Astrocyte of the spinal cord (primary cell): ENCODE measurements at regions not wholly inside any gene's neighbourhood (a gene's known extent, or its start where the extent isn't known, plus 50 kb on each side); places are given as distances from the start of the nearest gene placed in this dataset.

Source experiments
- DNase-seq: peaks from one replicate; pipeline ENCODE4 v3.0.0; 2011; ENCODE audit warnings: low read depth, low spot score
- H3K4me3 ChIP-seq: 2 replicates; pipeline ENCODE4 v1.5.1; 2011; ENCODE audit warnings: low read depth, mild to moderate bottlenecking, low read length, moderate library complexity
- in situ Hi-C: cut with HindIII; loops from 2 replicates; pipeline ENCODE4 v1.10.0; 2017; ENCODE audit warnings: low sequenced_read_pairs
- TF ChIP-seq, protein P1 (sequence below): IDR thresholded peaks from 2 replicates; pipeline ENCODE4 v1.5.1; 2012; ENCODE audit warnings: low read depth, mild to moderate bottlenecking, low read length, inconsistent platforms

DNA sequence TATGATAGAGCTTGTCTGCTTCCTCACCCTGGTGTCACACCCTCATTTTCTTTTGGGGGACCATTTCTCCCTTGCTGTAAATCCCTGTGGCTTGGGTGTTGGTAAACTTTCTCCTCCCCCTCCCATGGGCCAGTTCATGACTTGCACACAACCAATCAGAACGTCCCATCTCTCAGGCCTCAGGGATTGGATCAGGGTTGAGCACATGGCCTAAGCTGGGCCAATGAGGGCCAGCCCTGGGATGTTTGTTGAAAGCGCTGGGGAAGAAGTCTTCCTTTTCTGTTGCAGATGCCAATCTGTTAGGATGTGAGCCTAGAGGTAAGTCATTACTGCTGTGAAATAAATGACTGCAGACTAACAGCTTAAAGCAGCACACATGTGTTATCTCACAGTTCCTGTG, 136.7 kb downstream of the AACS start:
- in situ Hi-C loops: no loop called here
- H3K4me3 ChIP-seq: no peak overlapping the region
- DNase-seq: no peak
- TF ChIP-seq, protein P1, sequence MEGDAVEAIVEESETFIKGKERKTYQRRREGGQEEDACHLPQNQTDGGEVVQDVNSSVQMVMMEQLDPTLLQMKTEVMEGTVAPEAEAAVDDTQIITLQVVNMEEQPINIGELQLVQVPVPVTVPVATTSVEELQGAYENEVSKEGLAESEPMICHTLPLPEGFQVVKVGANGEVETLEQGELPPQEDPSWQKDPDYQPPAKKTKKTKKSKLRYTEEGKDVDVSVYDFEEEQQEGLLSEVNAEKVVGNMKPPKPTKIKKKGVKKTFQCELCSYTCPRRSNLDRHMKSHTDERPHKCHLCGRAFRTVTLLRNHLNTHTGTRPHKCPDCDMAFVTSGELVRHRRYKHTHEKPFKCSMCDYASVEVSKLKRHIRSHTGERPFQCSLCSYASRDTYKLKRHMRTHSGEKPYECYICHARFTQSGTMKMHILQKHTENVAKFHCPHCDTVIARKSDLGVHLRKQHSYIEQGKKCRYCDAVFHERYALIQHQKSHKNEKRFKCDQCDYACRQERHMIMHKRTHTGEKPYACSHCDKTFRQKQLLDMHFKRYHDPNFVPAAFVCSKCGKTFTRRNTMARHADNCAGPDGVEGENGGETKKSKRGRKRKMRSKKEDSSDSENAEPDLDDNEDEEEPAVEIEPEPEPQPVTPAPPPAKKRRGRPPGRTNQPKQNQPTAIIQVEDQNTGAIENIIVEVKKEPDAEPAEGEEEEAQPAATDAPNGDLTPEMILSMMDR: no peak

DNA sequence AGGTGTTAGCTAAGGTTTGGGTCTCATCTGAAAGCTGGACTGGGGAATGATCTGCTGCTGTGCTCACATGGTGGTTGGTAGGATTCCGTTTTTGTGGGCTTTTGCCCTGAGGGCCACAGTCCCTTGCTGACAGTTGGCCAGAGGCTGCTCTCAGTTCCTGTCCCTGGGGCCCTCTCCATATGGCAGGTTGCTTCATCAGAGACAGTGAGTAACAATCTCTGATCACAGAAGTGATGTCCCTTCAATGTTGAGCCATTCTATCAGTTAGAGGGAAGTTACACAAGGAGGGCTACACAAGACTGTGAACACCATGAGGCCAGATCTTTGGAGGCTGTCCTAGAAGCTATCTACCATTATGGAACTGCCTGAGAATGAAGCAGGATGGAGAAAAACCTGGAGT, 137.2 kb downstream of the AACS start:
- TF ChIP-seq, protein P1: no peak
- DNase-seq: no peak
- H3K4me3 ChIP-seq: no peak overlapping the region
- in situ Hi-C loops: no loop called here

DNA sequence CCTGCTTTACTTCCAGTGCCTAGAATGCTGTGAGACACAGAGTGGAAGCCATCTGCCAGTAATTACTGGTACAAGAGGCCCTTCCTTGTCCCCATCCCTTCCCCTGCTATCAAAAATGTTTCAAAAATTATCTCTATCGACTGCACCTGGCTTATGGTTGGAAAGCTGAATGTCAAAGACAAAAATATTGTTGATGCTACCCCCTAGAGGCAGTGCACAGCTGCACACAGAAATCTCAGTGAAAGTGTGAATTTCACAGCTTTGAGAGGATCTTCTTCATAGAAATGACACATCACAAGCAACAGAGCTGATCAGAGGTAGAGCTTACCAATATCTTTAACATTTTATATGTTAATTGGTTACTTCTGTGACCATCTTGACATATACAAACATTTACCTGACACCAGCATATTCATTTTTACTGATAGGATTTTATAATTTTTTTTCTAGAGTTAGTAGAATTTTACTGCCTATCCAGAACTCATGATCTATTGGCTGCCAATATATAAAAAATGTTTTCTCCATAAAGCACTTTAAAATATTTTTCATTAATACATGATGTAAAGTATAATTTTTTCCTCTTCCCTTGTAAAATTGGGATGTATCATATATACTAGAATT, 138.0 kb downstream of the AACS start:
- in situ Hi-C loops: no loop called here
- no peak overlapping the region for H3K4me3 ChIP-seq
- TF ChIP-seq, protein P1: peak; percentile 63
- no peak for DNase-seq

DNA sequence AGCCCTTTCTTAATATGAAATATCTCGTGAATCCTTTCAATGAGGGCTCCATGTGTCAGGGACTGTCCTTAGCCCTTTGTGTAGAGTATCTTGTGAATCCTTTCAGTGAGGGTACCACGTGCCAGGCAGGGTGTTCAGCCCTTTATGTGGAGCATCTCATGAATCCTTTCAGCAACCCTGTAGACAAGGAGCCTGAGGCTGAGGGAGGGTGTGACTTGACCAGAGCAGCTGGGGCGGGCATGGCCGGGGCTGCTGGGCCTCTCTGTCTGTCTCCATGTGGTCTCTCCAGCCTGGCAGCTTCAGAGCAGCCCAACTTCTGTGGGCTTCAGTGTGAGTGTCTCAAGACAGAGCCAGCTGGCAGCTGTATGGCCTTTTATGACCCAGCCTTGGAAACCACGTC, 140.2 kb downstream of the AACS start:
- DNase-seq: no peak
- TF ChIP-seq, protein P1: no peak
- H3K4me3 ChIP-seq: no peak overlapping the region
- in situ Hi-C loops: no loop called here

DNA sequence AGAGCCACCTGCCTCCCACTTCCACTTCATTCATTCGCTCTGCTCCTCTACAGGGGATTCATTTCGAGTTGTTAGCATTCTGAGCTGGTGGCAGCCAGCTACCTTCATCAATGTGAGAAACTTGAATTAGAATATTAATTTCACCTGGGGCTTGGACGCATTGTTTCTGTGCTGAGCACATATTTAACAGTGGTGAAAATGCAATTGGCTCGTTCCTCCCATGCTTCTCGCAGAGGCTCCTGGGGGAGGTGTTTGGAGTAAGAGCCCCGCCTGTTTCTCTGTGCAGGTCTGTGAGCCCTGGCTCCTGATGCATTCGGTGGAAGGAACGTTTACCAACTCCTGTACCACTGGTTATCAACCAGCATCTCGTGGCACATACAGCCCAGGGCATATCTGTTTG, 141.5 kb downstream of the AACS start:
- DNase-seq: no peak
- in situ Hi-C loops: no loop called here
- no peak overlapping the region for H3K4me3 ChIP-seq
- TF ChIP-seq, protein P1: no peak

DNA sequence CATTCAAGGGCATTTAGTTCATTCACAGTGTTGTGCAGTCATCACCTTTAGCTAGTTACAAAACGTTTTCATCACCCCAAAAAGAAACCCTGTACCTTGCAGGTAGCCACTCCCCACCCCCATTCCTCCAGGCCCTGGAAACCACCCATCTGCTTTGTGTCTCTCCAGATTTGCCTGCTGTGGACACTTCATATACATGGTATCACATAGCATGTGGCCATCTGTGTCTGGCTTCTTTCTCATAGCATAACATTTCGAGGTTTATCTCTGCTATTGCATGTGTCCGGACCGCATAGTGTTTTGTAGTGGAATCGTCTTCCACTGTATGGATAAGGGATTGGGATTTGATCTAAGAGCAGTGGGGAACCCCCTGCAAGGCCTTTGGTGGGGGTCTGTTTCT, 143.1 kb downstream of the AACS start:
- in situ Hi-C loops: no loop called here
- TF ChIP-seq, protein P1: no peak
- H3K4me3 ChIP-seq: no peak overlapping the region
- DNase-seq: no peak

DNA sequence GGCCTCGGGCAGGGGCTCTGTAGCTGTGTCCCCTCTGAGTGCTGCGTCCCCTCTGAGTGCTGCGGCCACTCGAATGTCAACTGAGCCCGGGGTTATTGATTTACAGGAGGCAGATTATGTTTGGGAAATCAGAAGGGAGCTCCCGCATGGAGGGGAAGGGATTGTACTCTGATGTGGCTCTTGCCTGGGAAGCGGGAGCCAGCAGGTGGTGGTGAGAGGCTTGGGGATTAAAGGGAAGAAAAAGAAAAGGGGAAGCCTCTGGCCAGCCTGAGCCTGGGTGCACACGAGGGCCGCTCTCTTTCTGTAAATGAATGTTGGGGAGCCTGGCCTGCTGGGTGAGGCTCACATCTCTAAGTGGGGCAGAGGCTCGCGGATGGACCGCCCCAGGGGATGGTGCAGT, 143.7 kb downstream of the AACS start:
- no peak for DNase-seq
- TF ChIP-seq, protein P1: no peak
- in situ Hi-C loops: no loop called here
- H3K4me3 ChIP-seq: no peak overlapping the region
